B cell (primary cell): ENCODE measurements at regions not wholly inside any gene's neighbourhood (a gene's known extent, or its start where the extent isn't known, plus 50 kb on each side); places are given as distances from the start of the nearest gene placed in this dataset.

Experiments used
- EZH2 ChIP-seq: IDR thresholded peaks from 2 replicates; pipeline ENCODE4 v1.6.1; 2012; ENCODE audit warnings: borderline replicate concordance, low read depth, mild to moderate bottlenecking, moderate library complexity, low read length; ENCODE audit not compliant: insufficient read depth, poor library complexity, severe bottlenecking
- TF ChIP-seq, protein P1 (sequence below): fragments of 200-600 bp; IDR thresholded peaks from one replicate; pipeline ENCODE4 v1.8.0; 2022; ENCODE audit warnings: antibody characterized with exemption, mild to moderate bottlenecking

GRCh38 chrX:135644624-135645023, 68.8 kb upstream of the CT45A1 start:
- TF ChIP-seq, protein P1, sequence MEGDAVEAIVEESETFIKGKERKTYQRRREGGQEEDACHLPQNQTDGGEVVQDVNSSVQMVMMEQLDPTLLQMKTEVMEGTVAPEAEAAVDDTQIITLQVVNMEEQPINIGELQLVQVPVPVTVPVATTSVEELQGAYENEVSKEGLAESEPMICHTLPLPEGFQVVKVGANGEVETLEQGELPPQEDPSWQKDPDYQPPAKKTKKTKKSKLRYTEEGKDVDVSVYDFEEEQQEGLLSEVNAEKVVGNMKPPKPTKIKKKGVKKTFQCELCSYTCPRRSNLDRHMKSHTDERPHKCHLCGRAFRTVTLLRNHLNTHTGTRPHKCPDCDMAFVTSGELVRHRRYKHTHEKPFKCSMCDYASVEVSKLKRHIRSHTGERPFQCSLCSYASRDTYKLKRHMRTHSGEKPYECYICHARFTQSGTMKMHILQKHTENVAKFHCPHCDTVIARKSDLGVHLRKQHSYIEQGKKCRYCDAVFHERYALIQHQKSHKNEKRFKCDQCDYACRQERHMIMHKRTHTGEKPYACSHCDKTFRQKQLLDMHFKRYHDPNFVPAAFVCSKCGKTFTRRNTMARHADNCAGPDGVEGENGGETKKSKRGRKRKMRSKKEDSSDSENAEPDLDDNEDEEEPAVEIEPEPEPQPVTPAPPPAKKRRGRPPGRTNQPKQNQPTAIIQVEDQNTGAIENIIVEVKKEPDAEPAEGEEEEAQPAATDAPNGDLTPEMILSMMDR: no peak
- TF ChIP-seq EZH2: no peak
